Lung microvascular endothelial cell (primary cell): ENCODE measurements at regions not wholly inside any gene's neighbourhood (a gene's known extent, or its start where the extent isn't known, plus 50 kb on each side); places are given as distances from the start of the nearest gene placed in this dataset.
"Not testable (repeated sequence)": the region's sequence is repeated elsewhere in the genome, so short reads cannot be mapped to it uniquely, and the experiment has no call there.

ENCODE experiments used
- DNase-seq, 2 donors: peaks; one replicate each; pipeline versions ENCODE4 v3.0.0 to v3.0.0-alpha.2; 2010; ENCODE audit warnings: low read depth in 2 of 2

DNA sequence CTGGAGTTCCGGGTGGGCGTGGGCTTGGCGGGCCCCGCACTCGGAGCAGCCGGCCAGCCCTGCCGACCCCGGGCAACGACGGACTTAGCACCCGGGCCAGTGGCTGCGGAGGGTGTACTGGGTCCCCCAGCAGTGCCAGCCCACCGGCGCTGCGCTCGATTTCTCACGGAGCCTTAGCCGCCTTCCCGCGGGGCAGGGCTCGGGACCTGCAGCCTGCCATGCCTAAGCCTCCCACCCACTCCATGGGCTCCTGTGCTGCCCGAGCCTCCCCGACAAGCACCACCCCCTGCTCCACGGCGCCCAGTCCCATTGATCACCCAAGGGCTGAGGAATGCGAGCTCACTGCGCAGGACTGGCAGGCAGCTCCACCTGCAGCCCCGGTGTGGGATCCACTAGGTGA, 99.9 kb upstream of the SETBP1 start:
- not testable (repeated sequence) for DNase-seq

- no peak for DNase-seq
Measured at GRCh38 chr18:44582456-44582855, 98.2 kb upstream of the SETBP1 start.

- DNase-seq: no peak
Measured at GRCh38 chr18:44584900-44585299, 95.8 kb upstream of the SETBP1 start.

GRCh38 chr18:44586782-44587524, 93.7 kb upstream of the SETBP1 start:
- no peak for DNase-seq

DNA sequence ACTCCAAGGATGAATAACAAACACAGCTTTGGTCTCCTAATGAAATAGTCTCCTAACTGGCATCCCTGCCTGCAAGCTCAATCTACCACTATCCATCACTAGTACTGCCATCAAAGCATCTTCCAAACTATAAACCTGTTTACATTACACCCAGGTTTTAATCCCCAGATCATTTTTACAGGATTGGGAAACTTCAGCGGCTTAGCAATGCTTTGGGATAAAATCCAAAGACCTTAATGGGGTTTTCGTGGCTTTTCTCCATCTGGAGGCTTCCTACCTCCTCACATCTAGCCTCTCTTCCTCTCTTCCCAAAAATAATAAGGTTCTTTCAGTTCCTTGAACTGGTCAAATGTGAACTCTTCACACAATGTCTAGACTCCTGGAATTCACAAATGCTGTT, 92.2 kb upstream of the SETBP1 start:
- DNase-seq: no peak

- DNase-seq: peak; percentile 50 to 78
Measured at GRCh38 chr18:44589693-44590355, 90.9 kb upstream of the SETBP1 start.

DNA sequence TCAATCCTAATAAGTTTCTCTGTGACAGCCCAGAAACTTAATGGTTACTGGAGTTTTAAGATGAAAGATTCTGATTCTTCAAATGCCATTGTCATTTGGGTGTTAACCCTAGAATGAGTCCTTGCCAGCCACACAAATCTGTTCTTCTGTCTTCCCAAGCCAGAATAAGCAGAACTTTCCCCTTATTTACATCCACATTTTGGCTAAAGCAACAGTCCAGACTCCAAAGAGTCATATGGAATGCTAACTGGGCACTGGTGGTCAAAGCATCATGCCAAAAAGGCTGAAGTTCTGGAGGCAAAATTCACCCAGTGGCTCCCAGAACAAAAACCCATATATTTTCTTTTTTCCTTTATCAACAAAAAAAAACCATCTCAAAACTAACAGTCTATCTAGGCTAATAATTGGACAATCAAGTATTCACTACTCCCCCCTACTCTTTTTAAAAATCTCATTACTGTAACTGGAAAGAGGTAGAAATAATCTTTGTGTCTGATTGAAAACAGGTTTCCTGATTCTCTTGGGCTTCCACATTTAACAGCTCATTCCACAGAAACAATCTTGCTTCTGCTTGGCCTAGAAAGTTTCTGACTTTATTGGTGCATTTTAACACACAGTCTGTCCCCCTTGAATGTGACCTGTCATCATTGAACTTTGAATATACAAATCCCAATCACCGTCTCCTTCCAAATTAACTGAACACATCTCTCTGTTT, 89.6 kb upstream of the SETBP1 start:
- DNase-seq: no peak

- peak in 1 of 2 donors; percentile 29 for DNase-seq
Measured at GRCh38 chr18:44592639-44593038, 88.0 kb upstream of the SETBP1 start.

DNA sequence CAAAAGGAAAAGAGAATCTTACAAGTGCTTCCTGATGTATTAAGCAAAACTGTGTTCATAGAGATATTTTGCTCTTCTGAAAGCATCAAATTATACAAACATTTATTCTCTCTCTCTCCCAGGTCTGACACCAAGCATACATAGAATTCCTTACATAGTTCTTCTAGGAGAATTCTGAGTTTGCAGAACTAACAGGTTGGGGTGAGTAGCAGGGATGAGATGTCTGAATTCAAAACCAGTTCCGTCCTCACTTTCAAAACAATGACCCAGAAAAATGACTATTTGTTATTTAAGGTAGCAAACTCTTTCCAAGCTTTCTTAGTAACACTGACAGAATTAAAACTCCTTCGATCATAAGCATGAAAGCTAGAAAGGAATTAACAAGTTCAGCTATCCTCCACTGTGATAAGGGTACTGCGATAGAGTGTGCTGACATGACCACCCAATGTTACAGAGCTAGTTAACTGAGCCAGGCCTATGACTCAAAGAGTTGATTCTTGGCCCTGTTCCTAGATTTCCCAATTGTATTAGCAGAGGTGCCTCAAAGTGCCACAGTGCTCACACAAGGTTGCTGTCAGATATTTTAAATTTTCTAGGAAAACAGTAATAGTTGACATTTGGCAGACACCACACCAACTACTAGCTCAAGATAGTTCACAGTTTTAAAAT, 85.8 kb upstream of the SETBP1 start:
- DNase-seq: peak; percentile 41 to 65

GRCh38 chr18:44597797-44598196, 82.9 kb upstream of the SETBP1 start:
- DNase-seq: peak in 1 of 2 donors; percentile 63

- no peak for DNase-seq
Measured at GRCh38 chr18:44598514-44598913, 82.2 kb upstream of the SETBP1 start.

DNA sequence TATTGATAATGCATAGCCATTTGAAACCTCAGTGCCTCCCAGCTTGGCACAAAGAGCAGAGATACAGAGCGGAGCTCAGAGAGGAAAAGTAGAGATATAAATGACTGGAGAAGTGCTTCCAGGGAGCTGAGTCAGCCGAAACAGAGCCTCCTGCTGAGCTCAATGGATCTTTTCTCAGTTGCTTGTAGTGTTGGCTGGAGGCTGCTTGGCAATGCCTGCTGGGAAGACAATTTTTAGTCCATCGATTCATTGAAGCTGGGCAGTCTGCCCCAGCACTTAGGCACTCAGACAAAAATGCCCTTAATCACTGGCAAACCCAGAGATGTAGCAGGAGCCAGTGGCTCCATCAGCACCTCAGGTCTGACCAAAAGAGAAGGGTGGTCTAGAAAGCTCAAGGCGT, 81.3 kb upstream of the SETBP1 start:
- no peak for DNase-seq

GRCh38 chr18:44601447-44601846, 79.2 kb upstream of the SETBP1 start:
- peak in 1 of 2 donors; percentile 49 for DNase-seq

GRCh38 chr18:44602380-44602779, 78.3 kb upstream of the SETBP1 start:
- DNase-seq: no peak

DNA sequence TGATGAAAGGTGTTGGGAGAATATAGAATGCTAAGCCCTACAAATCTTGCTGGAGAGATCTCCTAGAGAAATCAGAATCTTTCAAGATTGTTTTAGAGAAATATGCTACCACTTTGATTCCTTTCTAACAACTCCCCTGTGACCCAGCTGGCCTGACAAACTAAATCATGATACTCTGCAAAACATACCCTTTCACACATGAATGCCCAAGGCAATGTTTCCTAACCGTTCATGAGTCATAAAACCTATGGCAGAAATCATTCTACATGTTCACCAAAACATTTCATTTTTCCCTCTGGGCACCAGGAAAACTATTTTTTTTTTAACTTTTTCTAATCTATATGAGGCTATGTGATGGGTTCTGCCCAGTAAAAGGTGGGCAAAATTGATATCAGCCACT, 77.8 kb upstream of the SETBP1 start:
- no peak for DNase-seq

DNA sequence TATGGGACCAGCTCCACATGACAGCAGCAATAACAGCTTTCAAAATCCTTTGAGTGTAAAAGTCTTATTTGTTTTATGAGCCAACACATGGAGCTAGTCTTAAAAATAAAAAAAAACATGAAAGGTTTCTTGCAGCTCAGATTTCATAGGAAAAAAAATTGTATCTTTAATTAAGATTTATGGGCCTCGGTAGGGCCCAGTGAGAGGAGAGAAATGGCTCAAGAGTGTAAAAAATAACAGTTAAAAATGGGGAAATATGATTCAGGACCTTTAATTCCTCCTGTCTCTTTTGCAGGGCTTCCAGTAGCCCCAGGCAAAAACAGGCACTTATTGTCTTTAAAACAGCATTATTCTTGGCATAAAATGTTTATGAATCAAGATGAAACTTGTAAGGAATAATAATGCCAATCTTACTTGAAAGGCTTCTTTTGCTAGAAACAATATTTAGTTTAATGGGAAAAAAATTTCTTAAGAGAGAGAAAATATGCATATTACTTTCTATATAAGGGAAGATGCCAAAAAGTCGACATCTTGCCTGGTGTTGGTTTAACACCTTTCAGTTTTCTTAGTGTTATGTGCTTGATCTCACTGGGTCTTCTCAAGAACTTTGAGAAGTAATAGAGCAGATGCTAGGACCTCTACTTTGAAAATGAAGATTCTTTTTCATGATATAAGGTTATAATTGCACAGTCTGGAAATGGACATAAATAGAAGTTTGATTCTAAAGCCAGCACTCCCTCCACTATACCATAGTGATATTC, 71.3 kb upstream of the SETBP1 start:
- DNase-seq: no peak

- no peak for DNase-seq
Measured at GRCh38 chr18:44620812-44621211, 59.9 kb upstream of the SETBP1 start.

DNA sequence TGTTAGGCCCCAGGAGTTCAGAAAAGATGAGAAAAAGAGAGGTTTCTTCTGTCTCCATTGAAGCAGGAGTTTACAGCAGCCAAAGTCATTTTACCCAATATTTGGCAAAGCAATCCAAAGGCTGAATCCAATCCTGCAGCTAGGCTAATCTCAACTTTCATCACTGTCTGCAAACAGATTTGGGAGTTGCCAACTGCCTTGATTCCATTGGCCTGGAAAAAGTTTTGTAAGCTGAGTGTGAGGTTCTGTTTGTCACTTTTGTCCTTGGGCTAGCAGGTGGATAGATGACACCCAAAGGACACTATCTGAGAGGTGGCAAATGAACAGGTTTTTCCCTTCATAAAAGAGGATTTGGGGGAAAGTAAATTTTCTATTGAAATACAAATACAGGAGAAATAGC, 56.6 kb upstream of the SETBP1 start:
- no peak for DNase-seq

GRCh38 chr18:44625386-44625785, 55.3 kb upstream of the SETBP1 start:
- no peak for DNase-seq

- no peak for DNase-seq
Measured at GRCh38 chr18:44626236-44626635, 54.5 kb upstream of the SETBP1 start.

DNA sequence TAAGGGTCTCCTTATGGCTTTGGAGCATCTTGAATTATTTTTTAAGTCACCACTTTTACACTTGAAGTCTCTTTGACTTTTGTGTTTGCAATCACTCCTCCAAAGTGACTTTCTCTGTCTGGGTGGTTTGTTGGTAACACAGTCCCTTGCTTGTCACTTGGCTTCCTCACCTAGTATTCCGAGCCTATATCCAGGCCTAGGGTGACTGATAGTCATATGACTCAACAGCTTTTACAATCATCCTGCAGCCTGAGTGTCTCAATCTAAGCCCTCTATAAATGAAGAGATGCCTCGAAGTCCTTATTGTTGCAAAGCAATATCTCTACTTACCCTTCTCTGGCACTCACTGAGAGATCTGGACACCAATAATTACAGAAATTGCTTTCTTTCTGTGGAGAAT, 53.9 kb upstream of the SETBP1 start:
- DNase-seq: no peak
